ENCODE measurements at regions not wholly inside any gene's neighbourhood (a gene's known extent, or its start where the extent isn't known, plus 50 kb on each side); places are given as distances from the start of the nearest gene placed in this dataset.

- TF ChIP-seq CTCF (conservative IDR thresholded peaks at IDR 0.05; ENCODE audit: low read depth in 2 of 2) (no peak), EZH2 (IDR thresholded peaks at IDR 0.05; ENCODE audit: low read depth, unreplicated experiment) (no peak)
Measured at GRCh38 chr2:216930716-216931115, 70.9 kb upstream of the TNP1 start.
